IMR-90 (cell line): ENCODE measurements at regions not wholly inside any gene's neighbourhood (a gene's known extent, or its start where the extent isn't known, plus 50 kb on each side); places are given as distances from the start of the nearest gene placed in this dataset.

Experiments
- ATAC-seq: fragments of 200-7000 bp; cut with Tn5 transposase; 2 replicates; pipeline ENCODE4 v1.9.1; 2020; ENCODE audit warnings: low read depth, mild to moderate bottlenecking, moderate library complexity
- BruUV-seq: library from RNA; stranded (reverse); fragments of 400-500 nt; replicated peaks from 2 replicates; lab custom pipeline; 2021; lab: Mats Ljungman, UMichigan
- CTCF ChIA-PET: fragments of 300-600 bp; formaldehyde crosslinking; extraction: SDS; loops from one replicate; lab custom pipeline; 2021; ENCODE audit warnings: antibody characterized with exemption; lab: Yijun Ruan, JAX
- POLR2A ChIA-PET: fragments of 300-600 bp; sonication (Branson Sonifier 250); formaldehyde crosslinking; loops from one replicate; lab custom pipeline; 2022; ENCODE audit warnings: antibody characterized with exemption; ENCODE audit not compliant: unreplicated experiment; lab: Charles Lee
- DNase-seq: peaks from one replicate; pipeline ENCODE4 v3.0.0; 2013
- H2AFZ ChIP-seq: replicated peaks from 2 replicates; pipeline ENCODE3; 2013; ENCODE audit warnings: low read length, mild to moderate bottlenecking; ENCODE audit not compliant: poor library complexity
- H2AK5ac ChIP-seq: 2 replicates; pipeline ENCODE4 v1.6.1; 2013; ENCODE audit warnings: low read depth, low read length, inconsistent platforms
- H2AK9ac ChIP-seq: replicated peaks from 2 replicates; pipeline ENCODE3; 2013; ENCODE audit warnings: mild to moderate bottlenecking, low read depth, low read length, moderate library complexity; ENCODE audit not compliant: poor library complexity
- H2BK120ac ChIP-seq: 2 replicates; pipeline ENCODE4 v1.6.1; 2013; ENCODE audit warnings: low read depth, low read length, inconsistent platforms
- H2BK15ac ChIP-seq: 3 replicates; pipeline ENCODE4 v1.6.1; 2013; ENCODE audit warnings: low read depth, low read length, inconsistent platforms
- H2BK20ac ChIP-seq: 2 replicates; pipeline ENCODE4 v1.6.1; 2013; ENCODE audit warnings: low read depth, mild to moderate bottlenecking, inconsistent platforms, low read length, moderate library complexity
- H2BK5ac ChIP-seq: 2 replicates; pipeline ENCODE4 v1.6.1; 2013; ENCODE audit warnings: mild to moderate bottlenecking, low read depth, low read length, inconsistent platforms; ENCODE audit not compliant: poor library complexity, severe bottlenecking
- H3K14ac ChIP-seq: replicated peaks from 2 replicates; pipeline ENCODE4 v1.6.1; 2013; ENCODE audit warnings: low read depth, low read length, inconsistent platforms
- H3K18ac ChIP-seq: 2 replicates; pipeline ENCODE4 v1.6.1; 2013; ENCODE audit warnings: low read depth, low read length, control low read depth
- H3K23ac ChIP-seq: 2 replicates; pipeline ENCODE4 v1.6.1; 2013; ENCODE audit warnings: low read depth, low read length, inconsistent platforms
- H3K27ac ChIP-seq: 2 replicates; pipeline ENCODE4 v1.5.1; 2013; ENCODE audit warnings: mild to moderate bottlenecking, control low read depth, low read length; ENCODE audit not compliant: insufficient read depth
- H3K27me3 ChIP-seq: 2 replicates; pipeline ENCODE4 v1.6.1; 2013; ENCODE audit warnings: low read length; ENCODE audit not compliant: control insufficient read depth, insufficient read depth
- H3K36me3 ChIP-seq: 2 replicates; pipeline ENCODE4 v1.6.1; 2013; ENCODE audit warnings: low read length, mixed read lengths; ENCODE audit not compliant: control insufficient read depth, insufficient read depth
- H3K4ac ChIP-seq: 2 replicates; pipeline ENCODE4 v1.6.1; 2013; ENCODE audit warnings: low read depth, low read length, inconsistent platforms
- H3K4me1 ChIP-seq: 2 replicates; pipeline ENCODE4 v1.6.1; 2013; ENCODE audit warnings: low read length, mixed read lengths; ENCODE audit not compliant: control insufficient read depth, insufficient read depth
- H3K4me2 ChIP-seq: 2 replicates; pipeline ENCODE4 v1.6.1; 2013; ENCODE audit warnings: low read depth, mild to moderate bottlenecking, control low read depth, low read length, moderate library complexity
- H3K4me3 ChIP-seq: 2 replicates; pipeline ENCODE4 v1.5.1; 2013; ENCODE audit warnings: low read depth, mild to moderate bottlenecking, control low read depth, low read length, moderate library complexity; ENCODE audit not compliant: insufficient read depth
- H3K56ac ChIP-seq: 2 replicates; pipeline ENCODE4 v1.6.1; 2013; ENCODE audit warnings: low read length, inconsistent platforms; ENCODE audit not compliant: insufficient read depth; ENCODE audit errors: extremely low read depth
- H3K79me1 ChIP-seq, 2 experiments: 2 replicates each; pipeline ENCODE4 v1.6.1; 2013; ENCODE audit warnings: low read length in 2 of 2, inconsistent platforms in 1 of 2, low read depth in 1 of 2
- H3K9ac ChIP-seq: 2 replicates; pipeline ENCODE4 v1.6.1; 2013; ENCODE audit warnings: low read depth, low read length, control low read depth
- H3K9me1 ChIP-seq: 2 replicates; pipeline ENCODE4 v1.6.1; 2013; ENCODE audit warnings: low read length, inconsistent platforms; ENCODE audit not compliant: insufficient read depth
- H3K9me3 ChIP-seq: 2 replicates; pipeline ENCODE4 v1.6.1; 2013; ENCODE audit warnings: low read length; ENCODE audit not compliant: control insufficient read depth, insufficient read depth
- H4K20me1 ChIP-seq: 2 replicates; pipeline ENCODE4 v1.6.1; 2013; ENCODE audit warnings: low read length, inconsistent platforms; ENCODE audit not compliant: insufficient read depth
- H4K5ac ChIP-seq: 2 replicates; pipeline ENCODE4 v1.6.1; 2013; ENCODE audit warnings: mild to moderate bottlenecking, low read depth, low read length, control low read depth
- H4K8ac ChIP-seq, 2 experiments: 2 replicates each; pipeline ENCODE4 v1.6.1; 2013; ENCODE audit warnings: low read depth in 2 of 2, low read length in 2 of 2, control low read depth in 1 of 2, inconsistent platforms in 1 of 2
- H4K91ac ChIP-seq: 2 replicates; pipeline ENCODE4 v1.6.1; 2013; ENCODE audit warnings: low read depth, low read length, inconsistent platforms; ENCODE audit not compliant: insufficient read depth
- CEBPB ChIP-seq: IDR thresholded peaks from 2 replicates; pipeline ENCODE4 v1.6.1; 2012; ENCODE audit warnings: low read depth, low read length, improper control_type of control experiment
- CHD1 ChIP-seq: IDR thresholded peaks from 2 replicates; pipeline ENCODE4 v1.6.1; 2012; ENCODE audit warnings: low read depth, low read length, improper control_type of control experiment
- NFE2L2 ChIP-seq: fragments of 150-350 bp; IDR thresholded peaks from 2 replicates; pipeline ENCODE4 v1.6.1; 2016; ENCODE audit warnings: low read depth, mild to moderate bottlenecking, low read length
- POLR2A ChIP-seq: IDR thresholded peaks from 2 replicates; pipeline ENCODE4 v1.6.1; 2012; ENCODE audit warnings: mild to moderate bottlenecking, low read depth, low read length
- RAD21 ChIP-seq: IDR thresholded peaks from 2 replicates; pipeline ENCODE4 v1.6.1; 2012; ENCODE audit warnings: low read length, improper control_type of control experiment
- RFX5 ChIP-seq: IDR thresholded peaks from 2 replicates; pipeline ENCODE4 v1.8.0; 2012; ENCODE audit warnings: low read depth, mild to moderate bottlenecking, low read length, moderate library complexity
- SMC3 ChIP-seq: fragments of 150-350 bp; IDR thresholded peaks from 2 replicates; pipeline ENCODE4 v1.6.1; 2016; ENCODE audit warnings: low read depth, mild to moderate bottlenecking, antibody characterized with exemption, low read length, moderate library complexity
- WGBS, 2 experiments: methylation state at CpG; one replicate each; pipeline versions ENCODE4 v1.1.5 to v1.1.7; 2013; ENCODE audit warnings: missing lambda C conversion rate in 2 of 2; ENCODE audit not compliant: insufficient read length in 1 of 2; ENCODE audit errors: extremely low coverage in 2 of 2; 5-methylcytosine and 5-hydroxymethylcytosine counted together
- dilution Hi-C: fragments of 300-500 bp; cut with HindIII; formaldehyde crosslinking; loops from one replicate; pipeline ENCODE4 v1.14.3; 2018; ENCODE audit warnings: low sequenced_read_pairs; ENCODE audit not compliant: unreplicated experiment
- in situ Hi-C: fragments of 300-500 bp; cut with MboI; formaldehyde crosslinking; loops from 3 replicates; pipeline ENCODE4 v1.14.3; 2019; ENCODE audit warnings: low sequenced_read_pairs, inconsistent platforms, mixed read lengths
- intact Hi-C: fragments of 100-400 bp; cut with micrococcal nuclease; formaldehyde crosslinking; loops from 2 replicates; pipeline ENCODE4 v1.10.0; 2022
- TF ChIP-seq, protein P1 (sequence below): fragments of 150-350 bp; IDR thresholded peaks from 2 replicates; pipeline ENCODE4 v1.6.1; 2016; ENCODE audit warnings: low read depth, mild to moderate bottlenecking, low read length, moderate library complexity, borderline replicate concordance

DNA sequence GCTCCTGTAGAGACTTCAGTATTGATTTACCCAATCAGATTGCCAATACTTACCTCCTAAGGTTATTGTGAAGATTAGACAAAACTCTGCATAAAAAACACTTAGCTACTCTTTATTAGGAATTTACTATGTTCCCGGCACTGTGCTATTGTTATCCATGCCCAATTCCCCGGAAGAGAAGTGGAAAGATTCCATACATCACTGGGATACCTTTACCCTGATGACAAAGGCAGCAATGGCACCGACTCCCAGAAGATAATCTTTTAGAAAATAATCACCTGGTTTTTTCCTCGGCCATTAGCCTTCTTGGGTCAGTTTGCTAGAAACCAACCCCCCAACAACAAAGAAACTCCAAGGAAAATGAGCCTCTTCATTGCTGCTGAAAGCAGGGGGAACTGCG, 226.0 kb downstream of the SNX18 start:
- Histone ChIP-seq H4K91ac (peak overlapping the region; percentile 99), H3K56ac (peak overlapping the region; percentile 99), H2AFZ (peak overlapping the region; percentile 12), H3K4me1 (peaks cover 30% of the 10 kb centered on the region), H2AK5ac (peak overlapping the region; percentile 96), H4K5ac (peak overlapping the region; percentile 98), H2AK9ac (peak overlapping the region; percentile 97), H3K4me2 (peak overlapping the region; percentile 22), H2BK15ac (peak overlapping the region; percentile 97), H4K20me1 (no peaks in the 10 kb centered on the region), H3K79me1 (peaks cover 6 to 55% of the 10 kb centered on the region in 2 experiments; a peak in 3 of 4 replicates), H3K14ac (peak overlapping the region; percentile 99), H3K36me3 (no peaks in the 10 kb centered on the region), H3K9me3 (no peaks in the 10 kb centered on the region), H3K4me3 (no peak overlapping the region), H3K9ac (peak overlapping the region; percentile 82), H3K18ac (peak overlapping the region; percentile 96), H2BK5ac (peak overlapping the region; percentile 97), H3K23ac (peak overlapping the region; percentile 99), H3K4ac (peak overlapping the region; percentile 99), H3K27me3 (no peaks in the 10 kb centered on the region), H2BK120ac (peak overlapping the region; percentile 100), H2BK20ac (peak overlapping the region; percentile 99), H3K27ac (peak overlapping the region; percentile 99), H3K9me1 (peaks cover 40% of the 10 kb centered on the region), H4K8ac (peak overlapping the region; percentile 94 to 98)
- ChIA-PET CTCF (interaction anchor here (1.5 to 3.5 kb wide), 3 partner anchors 10 to 123 kb away, joined by 5 to 13 read pairs (median 8); no protein-coding TSS in a partner anchor), POLR2A (interaction anchor here (0.6 to 1.6 kb wide), 6 partner anchors 10 to 225 kb away, joined by 3 to 8 read pairs (median 5); no protein-coding TSS in a partner anchor)
- WGBS, 2 experiments, result no CpG with 5 or more reads among the region's 5 CpGs
- ATAC-seq, result no peak
- in situ Hi-C loops (loop anchor here (25.0 kb wide), 1 partner anchor 419 kb away; the partner anchor contains the start of genes CDC20B and GPX8), intact Hi-C loops (loop anchor here (5.0 kb wide), 1 partner anchor 414 kb away; no protein-coding TSS in a partner anchor), dilution Hi-C loops (no loop called here)
- TF ChIP-seq NFE2L2, result no peak
- TF ChIP-seq RAD21, result no peak
- TF ChIP-seq CEBPB, result no peak
- TF ChIP-seq CHD1, result no peak
- TF ChIP-seq POLR2A, result no peak
- TF ChIP-seq, protein P1, sequence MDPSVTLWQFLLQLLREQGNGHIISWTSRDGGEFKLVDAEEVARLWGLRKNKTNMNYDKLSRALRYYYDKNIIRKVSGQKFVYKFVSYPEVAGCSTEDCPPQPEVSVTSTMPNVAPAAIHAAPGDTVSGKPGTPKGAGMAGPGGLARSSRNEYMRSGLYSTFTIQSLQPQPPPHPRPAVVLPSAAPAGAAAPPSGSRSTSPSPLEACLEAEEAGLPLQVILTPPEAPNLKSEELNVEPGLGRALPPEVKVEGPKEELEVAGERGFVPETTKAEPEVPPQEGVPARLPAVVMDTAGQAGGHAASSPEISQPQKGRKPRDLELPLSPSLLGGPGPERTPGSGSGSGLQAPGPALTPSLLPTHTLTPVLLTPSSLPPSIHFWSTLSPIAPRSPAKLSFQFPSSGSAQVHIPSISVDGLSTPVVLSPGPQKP, result no peak
- TF ChIP-seq RFX5, result no peak
- no peak for TF ChIP-seq SMC3
- BruUV-seq, result TSS peak; percentile 85
- DNase-seq, result no peak
